H9 (cell line): ENCODE measurements at regions not wholly inside any gene's neighbourhood (a gene's known extent, or its start where the extent isn't known, plus 50 kb on each side); places are given as distances from the start of the nearest gene placed in this dataset.

Source experiments
- DNase-seq: peaks from one replicate; pipeline ENCODE4 v3.0.0-alpha.2; 2017
- H2AFZ ChIP-seq: one replicate; pipeline ENCODE4 v1.6.1; 2013; ENCODE audit warnings: mild to moderate bottlenecking, low read length, control low read depth, moderate library complexity
- H2AK5ac ChIP-seq: 2 replicates; pipeline ENCODE4 v1.6.1; 2013; ENCODE audit warnings: low read length, control low read depth, mixed read lengths; ENCODE audit not compliant: insufficient read length
- H2BK120ac ChIP-seq: one replicate; pipeline ENCODE4 v1.6.1; 2013; ENCODE audit warnings: low read depth, mild to moderate bottlenecking, low read length, control low read depth, inconsistent platforms; ENCODE audit not compliant: poor library complexity, severe bottlenecking
- H2BK12ac ChIP-seq: 2 replicates; pipeline ENCODE4 v1.6.1; 2013; ENCODE audit warnings: low read length, control low read depth, mixed read lengths, low read depth; ENCODE audit not compliant: insufficient read length
- H2BK15ac ChIP-seq: 2 replicates; pipeline ENCODE4 v1.6.1; 2013; ENCODE audit warnings: low read depth, low read length, control low read depth
- H2BK20ac ChIP-seq: one replicate; pipeline ENCODE4 v1.6.1; 2013; ENCODE audit warnings: low read depth, mild to moderate bottlenecking, low read length, control low read depth, inconsistent platforms; ENCODE audit not compliant: poor library complexity, severe bottlenecking
- H2BK5ac ChIP-seq: 2 replicates; pipeline ENCODE4 v1.6.1; 2013; ENCODE audit warnings: low read length, control low read depth, mixed read lengths; ENCODE audit not compliant: insufficient read length
- H3K14ac ChIP-seq: 2 replicates; pipeline ENCODE4 v1.6.1; 2013; ENCODE audit warnings: low read length, control low read depth; ENCODE audit not compliant: insufficient read depth
- H3K18ac ChIP-seq: 2 replicates; pipeline ENCODE4 v1.6.1; 2013; ENCODE audit warnings: low read depth, mild to moderate bottlenecking, mixed read lengths, low read length, control low read depth; ENCODE audit not compliant: insufficient read length
- H3K23ac ChIP-seq: 2 replicates; pipeline ENCODE4 v1.6.1; 2013; ENCODE audit warnings: low read length, control low read depth, mixed read lengths, low read depth; ENCODE audit not compliant: insufficient read length
- H3K23me2 ChIP-seq: 2 replicates; pipeline ENCODE4 v1.6.1; 2013; ENCODE audit warnings: low read depth, mild to moderate bottlenecking, mixed read lengths, low read length, control low read depth; ENCODE audit not compliant: insufficient read length, poor library complexity, severe bottlenecking
- H3K27ac ChIP-seq: 2 replicates; pipeline ENCODE4 v1.5.1; 2013; ENCODE audit warnings: low read length, control low read depth, mixed read lengths, low read depth; ENCODE audit not compliant: insufficient read length
- H3K27me3 ChIP-seq: 2 replicates; pipeline ENCODE4 v1.6.1; 2013; ENCODE audit warnings: low read length, control low read depth, inconsistent platforms; ENCODE audit not compliant: insufficient read depth
- H3K4ac ChIP-seq: 2 replicates; pipeline ENCODE4 v1.6.1; 2013; ENCODE audit warnings: low read depth, mild to moderate bottlenecking, control low read depth, inconsistent platforms, low read length, moderate library complexity
- H3K4me1 ChIP-seq: 2 replicates; pipeline ENCODE4 v1.6.1; 2013; ENCODE audit warnings: low read length, control low read depth, inconsistent platforms; ENCODE audit not compliant: insufficient read depth
- H3K4me2 ChIP-seq: 2 replicates; pipeline ENCODE4 v1.6.1; 2013; ENCODE audit warnings: low read length, control low read depth, mixed read lengths; ENCODE audit not compliant: insufficient read length, insufficient read depth
- H3K56ac ChIP-seq: 2 replicates; pipeline ENCODE4 v1.6.1; 2013; ENCODE audit warnings: low read depth, mild to moderate bottlenecking, mixed read lengths, low read length, control low read depth; ENCODE audit not compliant: insufficient read length
- H3K79me1 ChIP-seq: 2 replicates; pipeline ENCODE4 v1.6.1; 2013; ENCODE audit warnings: low read depth, mild to moderate bottlenecking, moderate library complexity, low read length, control low read depth, inconsistent platforms; ENCODE audit not compliant: insufficient read depth, poor library complexity, severe bottlenecking
- H3K79me2 ChIP-seq: 2 replicates; pipeline ENCODE4 v1.6.1; 2013; ENCODE audit warnings: low read length, control low read depth, inconsistent platforms; ENCODE audit not compliant: insufficient read depth
- H3K9ac ChIP-seq: 2 replicates; pipeline ENCODE4 v1.6.1; 2013; ENCODE audit warnings: low read length, control low read depth, mixed read lengths; ENCODE audit not compliant: insufficient read length; ENCODE audit errors: extremely low read depth
- H3K9me3 ChIP-seq: one replicate; pipeline ENCODE4 v1.6.1; 2013; ENCODE audit warnings: low read depth, low read length, inconsistent platforms; ENCODE audit not compliant: control insufficient read depth
- H3T11ph ChIP-seq: one replicate; pipeline ENCODE4 v1.6.1; 2013; ENCODE audit warnings: mild to moderate bottlenecking, low read length, control low read depth, inconsistent platforms
- H4K20me1 ChIP-seq: one replicate; pipeline ENCODE4 v1.6.1; 2013; ENCODE audit not compliant: control insufficient read depth, insufficient read length, insufficient read depth
- H4K5ac ChIP-seq: 2 replicates; pipeline ENCODE4 v1.6.1; 2013; ENCODE audit warnings: low read depth, mild to moderate bottlenecking, mixed read lengths, low read length, control low read depth; ENCODE audit not compliant: insufficient read length
- H4K8ac ChIP-seq: replicated peaks from 2 replicates; pipeline ENCODE4 v1.6.1; 2013; ENCODE audit warnings: low read length, control low read depth, mixed read lengths, low read depth; ENCODE audit not compliant: insufficient read length
- H4K91ac ChIP-seq: 2 replicates; pipeline ENCODE4 v1.6.1; 2013; ENCODE audit warnings: low read depth, mild to moderate bottlenecking, moderate library complexity, mixed read lengths, low read length, control low read depth; ENCODE audit not compliant: insufficient read length
- H3K27ac Mint-ChIP-seq, 3 experiments: 2 replicates in 2 of 3; 3 replicates in 1 of 3; pipeline ENCODE4 v1.8.0; 2020 to 2021; ENCODE audit warnings: mixed read lengths in 3 of 3, mild to moderate bottlenecking in 1 of 3, moderate library complexity in 1 of 3
- H3K27me3 Mint-ChIP-seq: 2 replicates; pipeline ENCODE4 v1.8.0; 2021; ENCODE audit warnings: low read depth, mild to moderate bottlenecking, moderate library complexity, mixed read lengths
- H3K36me3 Mint-ChIP-seq, 3 experiments: 2 replicates in 2 of 3; 3 replicates in 1 of 3; pipeline ENCODE4 v1.8.0; 2020 to 2021; ENCODE audit warnings: low read depth in 3 of 3, mixed read lengths in 3 of 3; ENCODE audit not compliant: insufficient read depth in 1 of 3
- H3K4me1 Mint-ChIP-seq, 2 experiments: 2 replicates each; pipeline ENCODE4 v1.8.0; 2020; ENCODE audit warnings: mixed read lengths in 2 of 2
- H3K4me3 Mint-ChIP-seq, 2 experiments: 2 replicates in 1 of 2; 3 replicates in 1 of 2; pipeline ENCODE4 v1.8.0; 2020 to 2021; ENCODE audit warnings: mild to moderate bottlenecking in 2 of 2, mixed read lengths in 2 of 2, moderate library complexity in 1 of 2
- H3K9me3 Mint-ChIP-seq, 2 experiments: 2 replicates in 1 of 2; 3 replicates in 1 of 2; pipeline ENCODE4 v1.8.0; 2020; ENCODE audit warnings: mild to moderate bottlenecking in 2 of 2, mixed read lengths in 2 of 2, moderate library complexity in 1 of 2
- WGBS: extraction: QIAGEN DNeasy Blood & Tissue Kit; methylation state at CpG from one replicate; pipeline ENCODE4 v1.1.7; 2013; ENCODE audit warnings: missing lambda C conversion rate, low lambda C conversion rate, mixed read lengths; ENCODE audit not compliant: insufficient read length; ENCODE audit errors: extremely low coverage; 5-methylcytosine and 5-hydroxymethylcytosine counted together
- TF ChIP-seq, protein P1 (sequence below): fragments of 200-600 bp; sonication (generic); conservative IDR thresholded peaks from 3 replicates; pipeline ENCODE4 v1.8.0; 2021; ENCODE audit warnings: antibody characterized with exemption, mild to moderate bottlenecking

DNA sequence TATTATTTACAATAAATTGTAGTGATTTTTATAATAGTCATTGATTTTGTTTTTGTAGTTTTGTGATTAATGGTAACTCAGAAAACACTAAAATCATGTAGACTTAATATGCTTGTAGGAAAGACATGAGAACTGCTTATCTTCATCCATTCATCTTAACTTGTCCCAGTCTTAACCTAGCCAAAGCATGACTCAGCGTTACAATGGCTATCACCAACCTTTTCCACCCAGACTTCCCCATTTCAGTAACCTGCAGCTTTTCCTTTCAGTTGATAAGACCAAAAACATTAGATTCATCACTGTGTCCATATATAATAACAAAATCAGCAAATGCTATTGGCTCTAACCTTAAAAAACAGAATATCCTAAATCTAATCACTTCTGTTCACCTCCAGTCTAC, 106.2 kb upstream of the KLF8 start:
- no peak overlapping the region for H4K8ac ChIP-seq
- H3K27me3 ChIP-seq = no peaks in the 10 kb centered on the region
- Mint-ChIP-seq H3K4me1 (peaks cover 11 to 20% of the 10 kb centered on the region in 2 experiments), H3K27me3 (no peaks in the 10 kb centered on the region; the same call in 1 of the 2 replicates), H3K4me3 (no peak overlapping the region), H3K36me3 (peaks cover 5 to 21% (median 6%) of the 10 kb centered on the region in 3 experiments; a peak in 5 of 7 replicates), H3K27ac (no peak overlapping the region), H3K9me3 (peaks cover 68 to 77% of the 10 kb centered on the region in 2 experiments)
- no peaks in the 10 kb centered on the region for H4K20me1 ChIP-seq
- no peak overlapping the region for H2BK120ac ChIP-seq
- TF ChIP-seq, protein P1, sequence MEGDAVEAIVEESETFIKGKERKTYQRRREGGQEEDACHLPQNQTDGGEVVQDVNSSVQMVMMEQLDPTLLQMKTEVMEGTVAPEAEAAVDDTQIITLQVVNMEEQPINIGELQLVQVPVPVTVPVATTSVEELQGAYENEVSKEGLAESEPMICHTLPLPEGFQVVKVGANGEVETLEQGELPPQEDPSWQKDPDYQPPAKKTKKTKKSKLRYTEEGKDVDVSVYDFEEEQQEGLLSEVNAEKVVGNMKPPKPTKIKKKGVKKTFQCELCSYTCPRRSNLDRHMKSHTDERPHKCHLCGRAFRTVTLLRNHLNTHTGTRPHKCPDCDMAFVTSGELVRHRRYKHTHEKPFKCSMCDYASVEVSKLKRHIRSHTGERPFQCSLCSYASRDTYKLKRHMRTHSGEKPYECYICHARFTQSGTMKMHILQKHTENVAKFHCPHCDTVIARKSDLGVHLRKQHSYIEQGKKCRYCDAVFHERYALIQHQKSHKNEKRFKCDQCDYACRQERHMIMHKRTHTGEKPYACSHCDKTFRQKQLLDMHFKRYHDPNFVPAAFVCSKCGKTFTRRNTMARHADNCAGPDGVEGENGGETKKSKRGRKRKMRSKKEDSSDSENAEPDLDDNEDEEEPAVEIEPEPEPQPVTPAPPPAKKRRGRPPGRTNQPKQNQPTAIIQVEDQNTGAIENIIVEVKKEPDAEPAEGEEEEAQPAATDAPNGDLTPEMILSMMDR = no peak
- no peak overlapping the region for H3K4me2 ChIP-seq
- H2BK15ac ChIP-seq = no peak overlapping the region
- H3K27ac ChIP-seq = no peak overlapping the region
- H2BK20ac ChIP-seq = no peak overlapping the region
- no peaks in the 10 kb centered on the region for H3K4me1 ChIP-seq
- no peak overlapping the region for H4K5ac ChIP-seq
- no peak overlapping the region for H2AFZ ChIP-seq
- H3K9ac ChIP-seq = no peak overlapping the region
- no peak overlapping the region for H3K14ac ChIP-seq
- no peak overlapping the region for H4K91ac ChIP-seq
- H3K23ac ChIP-seq = no peak overlapping the region
- no peak for DNase-seq
- H3K4ac ChIP-seq = no peak overlapping the region
- H3K79me1 ChIP-seq = no peaks in the 10 kb centered on the region
- H2BK5ac ChIP-seq = no peak overlapping the region
- no peak overlapping the region for H3T11ph ChIP-seq
- H2AK5ac ChIP-seq = no peak overlapping the region
- WGBS = no CpG with 5 or more reads among the region's 1 CpG
- H3K79me2 ChIP-seq = no peaks in the 10 kb centered on the region
- H3K18ac ChIP-seq = no peak overlapping the region
- no peak overlapping the region for H2BK12ac ChIP-seq
- H3K23me2 ChIP-seq = no peaks in the 10 kb centered on the region
- H3K9me3 ChIP-seq = peaks cover 17% of the 10 kb centered on the region
- H3K56ac ChIP-seq = no peak overlapping the region
